Fibroblast of lung (primary cell): ENCODE measurements at regions not wholly inside any gene's neighbourhood (a gene's known extent, or its start where the extent isn't known, plus 50 kb on each side); places are given as distances from the start of the nearest gene placed in this dataset.

Experiments
- CTCF ChIP-seq, 2 donors: IDR thresholded peaks in 1 of 2; conservative IDR thresholded peaks in 1 of 2; 1 replicate in 1 of 2; 2 replicates in 1 of 2; pipeline ENCODE4 v1.5.1; 2011 to 2012; ENCODE audit warnings: low read length in 2 of 2, control low read depth in 1 of 2, inconsistent platforms in 1 of 2, low read depth in 1 of 2, mild to moderate bottlenecking in 1 of 2
- EZH2 ChIP-seq: IDR thresholded peaks from 2 replicates; pipeline ENCODE4 v1.5.1; 2012; ENCODE audit warnings: low read length, control low read depth, mild to moderate bottlenecking; ENCODE audit errors: missing control alignments

- TF ChIP-seq CTCF (conservative IDR thresholded peaks at IDR 0.05 in 1 of 2, IDR thresholded peaks at IDR 0.05 in 1 of 2; ENCODE audit: low read depth in 1 of 2, low read length in 2 of 2): no peak
- TF ChIP-seq EZH2: no peak
Observed at GRCh38 chr14:84298663-84299195, 1231.2 kb upstream of the FLRT2 start.
